HEK293T (cell line): ENCODE measurements at regions not wholly inside any gene's neighbourhood (a gene's known extent, or its start where the extent isn't known, plus 50 kb on each side); places are given as distances from the start of the nearest gene placed in this dataset.

Experiments
- ARNT ChIP-seq: fragments of 450-650 bp; IDR thresholded peaks from 2 replicates; pipeline ENCODE4 v1.6.1; 2017; ENCODE audit warnings: mild to moderate bottlenecking
- BHLHE40 ChIP-seq: fragments of 450-650 bp; IDR thresholded peaks from 2 replicates; pipeline ENCODE4 v1.6.1; 2016; ENCODE audit warnings: mild to moderate bottlenecking, moderate library complexity, borderline replicate concordance
- FOXK2 ChIP-seq: fragments of 450-650 bp; IDR thresholded peaks from 2 replicates; pipeline ENCODE4 v1.6.1; 2016; ENCODE audit warnings: mild to moderate bottlenecking
- FOXM1 ChIP-seq: fragments of 450-650 bp; IDR thresholded peaks from 2 replicates; pipeline ENCODE4 v1.6.1; 2017; ENCODE audit warnings: mild to moderate bottlenecking, borderline replicate concordance
- LEF1 ChIP-seq: fragments of 450-650 bp; IDR thresholded peaks from 2 replicates; pipeline ENCODE4 v1.6.1; 2017; ENCODE audit warnings: mild to moderate bottlenecking, borderline replicate concordance
- TARDBP ChIP-seq: fragments of 450-650 bp; IDR thresholded peaks from 2 replicates; pipeline ENCODE4 v1.6.1; 2016

DNA sequence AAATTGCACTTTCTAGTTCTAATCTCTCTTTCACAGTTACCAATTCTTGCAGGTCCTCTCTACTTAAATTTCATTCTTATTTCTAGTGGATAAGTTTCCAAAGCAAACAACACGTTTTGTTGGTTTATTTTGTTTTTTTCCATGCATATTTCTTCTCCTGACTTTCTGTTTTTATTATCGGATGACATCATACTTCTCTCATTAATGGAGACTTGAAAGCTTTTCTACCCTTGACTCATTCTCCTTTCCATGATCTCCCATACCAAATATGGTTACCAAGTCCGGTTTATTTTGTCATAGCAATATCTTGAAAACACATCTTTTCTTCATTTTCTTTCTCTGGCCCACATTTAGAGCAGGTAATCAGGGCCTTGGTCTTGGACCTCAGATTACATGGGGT lies 796.5 kb downstream of the GALC start:
- no peak for TF ChIP-seq TARDBP
- TF ChIP-seq LEF1: no peak
- no peak for TF ChIP-seq FOXK2
- no peak for TF ChIP-seq ARNT
- no peak for TF ChIP-seq BHLHE40
- no peak for TF ChIP-seq FOXM1
